Non-pigmented ciliary epithelial cell (primary cell): ENCODE measurements at regions not wholly inside any gene's neighbourhood (a gene's known extent, or its start where the extent isn't known, plus 50 kb on each side); places are given as distances from the start of the nearest gene placed in this dataset.

Experiments
- DNase-seq: peaks from one replicate; pipeline ENCODE4 v3.0.0-alpha.2; 2010; ENCODE audit warnings: low read depth

GRCh38 chr6:79302341-79302740 lies 67.9 kb upstream of the HMGN3 start:
- no peak for DNase-seq

GRCh38 chr6:79301290-79301689 lies 66.8 kb upstream of the HMGN3 start:
- no peak for DNase-seq

- DNase-seq, result no peak
Observed at GRCh38 chr6:79296211-79296610, 61.7 kb upstream of the HMGN3 start.
